Liver (tissue), 3 donors: ENCODE measurements at regions not wholly inside any gene's neighbourhood (a gene's known extent, or its start where the extent isn't known, plus 50 kb on each side); places are given as distances from the start of the nearest gene placed in this dataset.

Experiments
- EGR1 ChIP-seq, 2 donors: IDR thresholded peaks; 2 replicates each; pipeline ENCODE4 v1.6.1; 2016 to 2018; ENCODE audit warnings: antibody characterized with exemption in 2 of 2, low read depth in 2 of 2
- FOXA1 ChIP-seq: IDR thresholded peaks from 2 replicates; pipeline ENCODE4 v1.6.1; 2016; ENCODE audit warnings: antibody characterized with exemption
- GABPA ChIP-seq, 2 donors: IDR thresholded peaks in 1 of 2; conservative IDR thresholded peaks in 1 of 2; 2 replicates each; pipeline ENCODE4 v1.6.1; 2016; ENCODE audit warnings: antibody characterized with exemption in 2 of 2, mild to moderate bottlenecking in 1 of 2, moderate library complexity in 1 of 2
- HNF4G ChIP-seq: IDR thresholded peaks from 2 replicates; pipeline ENCODE4 v1.6.1; 2016; ENCODE audit warnings: antibody characterized with exemption
- JUND ChIP-seq, 2 donors: IDR thresholded peaks; 2 replicates each; pipeline ENCODE4 v1.6.1; 2016; ENCODE audit warnings: antibody characterized with exemption in 2 of 2
- MAX ChIP-seq: IDR thresholded peaks from 2 replicates; pipeline ENCODE4 v1.6.1; 2016; ENCODE audit warnings: antibody characterized with exemption
- RAD21 ChIP-seq, 2 donors: IDR thresholded peaks; 2 replicates each; pipeline ENCODE4 v1.6.1; 2016; ENCODE audit warnings: antibody characterized with exemption in 2 of 2, mild to moderate bottlenecking in 2 of 2
- SP1 ChIP-seq: IDR thresholded peaks from 2 replicates; pipeline ENCODE4 v1.6.1; 2018; ENCODE audit warnings: antibody characterized with exemption, mild to moderate bottlenecking
- TAF1 ChIP-seq: conservative IDR thresholded peaks from 2 replicates; pipeline ENCODE4 v1.6.1; 2016; ENCODE audit warnings: antibody characterized with exemption, mild to moderate bottlenecking
- YY1 ChIP-seq: IDR thresholded peaks from 2 replicates; pipeline ENCODE4 v1.6.1; 2016; ENCODE audit warnings: antibody characterized with exemption, mild to moderate bottlenecking
- ZBTB33 ChIP-seq: IDR thresholded peaks from 2 replicates; pipeline ENCODE4 v1.6.1; 2016; ENCODE audit warnings: antibody characterized with exemption
- TF ChIP-seq, protein P1 (sequence below): fragments of 150-350 bp; IDR thresholded peaks from 2 replicates; pipeline ENCODE4 v1.5.1; 2017; ENCODE audit warnings: improper control_type of control experiment, low read depth, low read length; ENCODE audit not compliant: missing input control
- TF ChIP-seq, protein P2 (sequence below): IDR thresholded peaks from 2 replicates; pipeline ENCODE4 v1.6.1; 2016; ENCODE audit warnings: antibody characterized with exemption, mild to moderate bottlenecking
- TF ChIP-seq, protein P3 (sequence below): IDR thresholded peaks from 2 replicates; pipeline ENCODE4 v1.6.1; 2016; ENCODE audit warnings: antibody characterized with exemption
- donor health status: healthy.
- donor health status: healthy.

GRCh38 chr6:141576751-141577150 is 556.0 kb upstream of the GJE1 start:
- TF ChIP-seq, protein P1, sequence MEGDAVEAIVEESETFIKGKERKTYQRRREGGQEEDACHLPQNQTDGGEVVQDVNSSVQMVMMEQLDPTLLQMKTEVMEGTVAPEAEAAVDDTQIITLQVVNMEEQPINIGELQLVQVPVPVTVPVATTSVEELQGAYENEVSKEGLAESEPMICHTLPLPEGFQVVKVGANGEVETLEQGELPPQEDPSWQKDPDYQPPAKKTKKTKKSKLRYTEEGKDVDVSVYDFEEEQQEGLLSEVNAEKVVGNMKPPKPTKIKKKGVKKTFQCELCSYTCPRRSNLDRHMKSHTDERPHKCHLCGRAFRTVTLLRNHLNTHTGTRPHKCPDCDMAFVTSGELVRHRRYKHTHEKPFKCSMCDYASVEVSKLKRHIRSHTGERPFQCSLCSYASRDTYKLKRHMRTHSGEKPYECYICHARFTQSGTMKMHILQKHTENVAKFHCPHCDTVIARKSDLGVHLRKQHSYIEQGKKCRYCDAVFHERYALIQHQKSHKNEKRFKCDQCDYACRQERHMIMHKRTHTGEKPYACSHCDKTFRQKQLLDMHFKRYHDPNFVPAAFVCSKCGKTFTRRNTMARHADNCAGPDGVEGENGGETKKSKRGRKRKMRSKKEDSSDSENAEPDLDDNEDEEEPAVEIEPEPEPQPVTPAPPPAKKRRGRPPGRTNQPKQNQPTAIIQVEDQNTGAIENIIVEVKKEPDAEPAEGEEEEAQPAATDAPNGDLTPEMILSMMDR = no peak
- no peak for TF ChIP-seq EGR1 (IDR thresholded peaks at IDR 0.05; ENCODE audit: low read depth in 2 of 2)
- TF ChIP-seq TAF1 = no peak
- TF ChIP-seq SP1 = no peak
- TF ChIP-seq GABPA (IDR thresholded peaks at IDR 0.05 in 1 of 2, conservative IDR thresholded peaks at IDR 0.05 in 1 of 2) = no peak
- TF ChIP-seq MAX = no peak
- no peak for TF ChIP-seq JUND (IDR thresholded peaks at IDR 0.05)
- TF ChIP-seq, protein P2, sequence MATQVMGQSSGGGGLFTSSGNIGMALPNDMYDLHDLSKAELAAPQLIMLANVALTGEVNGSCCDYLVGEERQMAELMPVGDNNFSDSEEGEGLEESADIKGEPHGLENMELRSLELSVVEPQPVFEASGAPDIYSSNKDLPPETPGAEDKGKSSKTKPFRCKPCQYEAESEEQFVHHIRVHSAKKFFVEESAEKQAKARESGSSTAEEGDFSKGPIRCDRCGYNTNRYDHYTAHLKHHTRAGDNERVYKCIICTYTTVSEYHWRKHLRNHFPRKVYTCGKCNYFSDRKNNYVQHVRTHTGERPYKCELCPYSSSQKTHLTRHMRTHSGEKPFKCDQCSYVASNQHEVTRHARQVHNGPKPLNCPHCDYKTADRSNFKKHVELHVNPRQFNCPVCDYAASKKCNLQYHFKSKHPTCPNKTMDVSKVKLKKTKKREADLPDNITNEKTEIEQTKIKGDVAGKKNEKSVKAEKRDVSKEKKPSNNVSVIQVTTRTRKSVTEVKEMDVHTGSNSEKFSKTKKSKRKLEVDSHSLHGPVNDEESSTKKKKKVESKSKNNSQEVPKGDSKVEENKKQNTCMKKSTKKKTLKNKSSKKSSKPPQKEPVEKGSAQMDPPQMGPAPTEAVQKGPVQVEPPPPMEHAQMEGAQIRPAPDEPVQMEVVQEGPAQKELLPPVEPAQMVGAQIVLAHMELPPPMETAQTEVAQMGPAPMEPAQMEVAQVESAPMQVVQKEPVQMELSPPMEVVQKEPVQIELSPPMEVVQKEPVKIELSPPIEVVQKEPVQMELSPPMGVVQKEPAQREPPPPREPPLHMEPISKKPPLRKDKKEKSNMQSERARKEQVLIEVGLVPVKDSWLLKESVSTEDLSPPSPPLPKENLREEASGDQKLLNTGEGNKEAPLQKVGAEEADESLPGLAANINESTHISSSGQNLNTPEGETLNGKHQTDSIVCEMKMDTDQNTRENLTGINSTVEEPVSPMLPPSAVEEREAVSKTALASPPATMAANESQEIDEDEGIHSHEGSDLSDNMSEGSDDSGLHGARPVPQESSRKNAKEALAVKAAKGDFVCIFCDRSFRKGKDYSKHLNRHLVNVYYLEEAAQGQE = no peak
- TF ChIP-seq YY1 = no peak
- TF ChIP-seq FOXA1 = no peak
- TF ChIP-seq RAD21 (IDR thresholded peaks at IDR 0.05) = no peak
- no peak for TF ChIP-seq HNF4G
- TF ChIP-seq, protein P3, sequence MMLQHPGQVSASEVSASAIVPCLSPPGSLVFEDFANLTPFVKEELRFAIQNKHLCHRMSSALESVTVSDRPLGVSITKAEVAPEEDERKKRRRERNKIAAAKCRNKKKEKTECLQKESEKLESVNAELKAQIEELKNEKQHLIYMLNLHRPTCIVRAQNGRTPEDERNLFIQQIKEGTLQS = no peak
- TF ChIP-seq ZBTB33 = no peak
